HepG2 (cell line): ENCODE measurements at regions not wholly inside any gene's neighbourhood (a gene's known extent, or its start where the extent isn't known, plus 50 kb on each side); places are given as distances from the start of the nearest gene placed in this dataset.
A peak's percentile ranks its signal among the peaks of the same experiment; 100 is the strongest.

Experiments
- AHDC1 ChIP-seq: sonication (generic); formaldehyde crosslinking; IDR thresholded peaks from 2 replicates; pipeline ENCODE4 v1.5.1; 2020; ENCODE audit warnings: mild to moderate bottlenecking, missing genetic modification reagents, borderline replicate concordance
- FOXA1 ChIP-seq, 2 experiments: fragments of 450-650 bp in 1 of 2; sonication (generic) in 1 of 2; formaldehyde crosslinking in 1 of 2; IDR thresholded peaks; 2 replicates each; pipeline versions ENCODE4 v1.4.0 to v1.6.1; 2016 to 2020; ENCODE audit warnings: missing genetic modification reagents in 1 of 2
- FOXP4 ChIP-seq: sonication (generic); formaldehyde crosslinking; IDR thresholded peaks from 2 replicates; pipeline ENCODE4 v1.4.0; 2020; ENCODE audit warnings: missing genetic modification reagents
- HNF4A ChIP-seq: sonication (generic); formaldehyde crosslinking; IDR thresholded peaks from 2 replicates; pipeline ENCODE4 v1.4.0; 2020; ENCODE audit warnings: missing genetic modification reagents
- JDP2 ChIP-seq: sonication (generic); formaldehyde crosslinking; IDR thresholded peaks from 2 replicates; pipeline ENCODE4 v1.8.1; 2022; ENCODE audit warnings: missing genetic modification reagents, borderline replicate concordance
- NPAS2 ChIP-seq: sonication (generic); formaldehyde crosslinking; IDR thresholded peaks from 2 replicates; pipeline ENCODE4 v1.8.0; 2022; ENCODE audit warnings: mild to moderate bottlenecking, missing genetic modification reagents, borderline replicate concordance
- NR2C2 ChIP-seq: sonication (generic); formaldehyde crosslinking; IDR thresholded peaks from 2 replicates; pipeline ENCODE4 v1.4.0; 2020; ENCODE audit warnings: missing genetic modification reagents, mild to moderate bottlenecking, moderate library complexity, borderline replicate concordance
- NR2F2 ChIP-seq: IDR thresholded peaks from 2 replicates; pipeline ENCODE4 v1.6.1; 2012; ENCODE audit warnings: low read depth, inconsistent platforms, borderline replicate concordance
- TP53 ChIP-seq: sonication (generic); formaldehyde crosslinking; conservative IDR thresholded peaks from 2 replicates; pipeline ENCODE4 v1.4.0; 2020; ENCODE audit warnings: missing genetic modification reagents
- ZMAT5 ChIP-seq: sonication (generic); formaldehyde crosslinking; IDR thresholded peaks from 2 replicates; pipeline ENCODE4 v1.5.0; 2020; ENCODE audit warnings: mild to moderate bottlenecking, low read depth, missing genetic modification reagents, borderline replicate concordance
- ZNF446 ChIP-seq: sonication (generic); formaldehyde crosslinking; IDR thresholded peaks from 2 replicates; pipeline ENCODE4 v1.5.0; 2020; ENCODE audit warnings: mild to moderate bottlenecking, missing genetic modification reagents
- ZNF782 ChIP-seq: sonication (generic); formaldehyde crosslinking; IDR thresholded peaks from 2 replicates; pipeline ENCODE4 v1.4.0; 2020; ENCODE audit warnings: missing genetic modification reagents, mild to moderate bottlenecking, borderline replicate concordance
- TF ChIP-seq, protein P1 (sequence below): IDR thresholded peaks from 2 replicates; pipeline ENCODE4 v1.6.1; 2012; ENCODE audit warnings: low read length, improper control_type of control experiment
- TF ChIP-seq, protein P2 (sequence below): sonication (generic); formaldehyde crosslinking; IDR thresholded peaks from 2 replicates; pipeline ENCODE4 v1.5.1; 2020; ENCODE audit warnings: mild to moderate bottlenecking, missing genetic modification reagents, moderate library complexity
- TF ChIP-seq, protein P3 (sequence below): sonication (generic); formaldehyde crosslinking; IDR thresholded peaks from 2 replicates; pipeline ENCODE4 v1.8.0; 2022; ENCODE audit warnings: missing genetic modification reagents, mild to moderate bottlenecking, inconsistent platforms, borderline replicate concordance

DNA sequence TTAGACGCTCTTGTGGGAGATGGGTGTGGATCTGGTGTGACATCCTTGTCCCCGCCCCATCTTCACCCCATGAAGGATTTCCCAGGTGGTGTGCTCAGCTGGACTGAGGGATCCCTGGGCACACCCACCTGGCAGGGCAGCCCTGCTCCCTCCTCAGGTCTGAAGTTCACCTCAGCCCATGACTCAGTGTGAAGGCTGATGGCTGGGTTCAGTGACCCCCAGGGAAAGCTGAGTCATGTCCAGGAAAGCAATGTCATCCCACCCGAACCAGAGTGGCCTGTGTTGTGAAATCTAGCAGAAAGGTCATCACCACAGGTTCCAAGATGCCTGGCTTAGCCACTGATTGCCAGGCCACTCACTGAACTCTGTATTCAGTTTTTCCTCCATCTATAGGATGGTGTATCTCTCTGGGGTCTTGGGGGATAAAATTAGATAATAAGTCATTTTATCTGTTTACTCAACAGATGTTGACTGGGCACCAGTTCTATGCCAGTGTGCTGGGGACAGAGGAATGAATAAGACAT, 97.7 kb upstream of the JUN start (continued):
- TF ChIP-seq AHDC1 (CRISPR knock-in tag) (peak; percentile 95), FOXA1 (IDR thresholded peaks at IDR 0.05) (no peak), FOXA1 (CRISPR knock-in tag; IDR thresholded peaks at IDR 0.05) (peak; percentile 67), ZMAT5 (CRISPR knock-in tag) (no peak), JDP2 (CRISPR knock-in tag) (no peak; the same call in 1 of the 2 replicates), HNF4A (CRISPR knock-in tag) (peak; percentile 98), NPAS2 (no peak), ZNF446 (CRISPR knock-in tag) (no peak), ZNF782 (no peak), NR2C2 (peak; percentile 90), NR2F2 (peak; percentile 96), TP53 (CRISPR knock-in tag) (no peak), FOXP4 (CRISPR knock-in tag) (peak; percentile 78)
- TF ChIP-seq, protein P1, sequence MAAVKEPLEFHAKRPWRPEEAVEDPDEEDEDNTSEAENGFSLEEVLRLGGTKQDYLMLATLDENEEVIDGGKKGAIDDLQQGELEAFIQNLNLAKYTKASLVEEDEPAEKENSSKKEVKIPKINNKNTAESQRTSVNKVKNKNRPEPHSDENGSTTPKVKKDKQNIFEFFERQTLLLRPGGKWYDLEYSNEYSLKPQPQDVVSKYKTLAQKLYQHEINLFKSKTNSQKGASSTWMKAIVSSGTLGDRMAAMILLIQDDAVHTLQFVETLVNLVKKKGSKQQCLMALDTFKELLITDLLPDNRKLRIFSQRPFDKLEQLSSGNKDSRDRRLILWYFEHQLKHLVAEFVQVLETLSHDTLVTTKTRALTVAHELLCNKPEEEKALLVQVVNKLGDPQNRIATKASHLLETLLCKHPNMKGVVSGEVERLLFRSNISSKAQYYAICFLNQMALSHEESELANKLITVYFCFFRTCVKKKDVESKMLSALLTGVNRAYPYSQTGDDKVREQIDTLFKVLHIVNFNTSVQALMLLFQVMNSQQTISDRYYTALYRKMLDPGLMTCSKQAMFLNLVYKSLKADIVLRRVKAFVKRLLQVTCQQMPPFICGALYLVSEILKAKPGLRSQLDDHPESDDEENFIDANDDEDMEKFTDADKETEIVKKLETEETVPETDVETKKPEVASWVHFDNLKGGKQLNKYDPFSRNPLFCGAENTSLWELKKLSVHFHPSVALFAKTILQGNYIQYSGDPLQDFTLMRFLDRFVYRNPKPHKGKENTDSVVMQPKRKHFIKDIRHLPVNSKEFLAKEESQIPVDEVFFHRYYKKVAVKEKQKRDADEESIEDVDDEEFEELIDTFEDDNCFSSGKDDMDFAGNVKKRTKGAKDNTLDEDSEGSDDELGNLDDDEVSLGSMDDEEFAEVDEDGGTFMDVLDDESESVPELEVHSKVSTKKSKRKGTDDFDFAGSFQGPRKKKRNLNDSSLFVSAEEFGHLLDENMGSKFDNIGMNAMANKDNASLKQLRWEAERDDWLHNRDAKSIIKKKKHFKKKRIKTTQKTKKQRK = no peak
- TF ChIP-seq, protein P2, sequence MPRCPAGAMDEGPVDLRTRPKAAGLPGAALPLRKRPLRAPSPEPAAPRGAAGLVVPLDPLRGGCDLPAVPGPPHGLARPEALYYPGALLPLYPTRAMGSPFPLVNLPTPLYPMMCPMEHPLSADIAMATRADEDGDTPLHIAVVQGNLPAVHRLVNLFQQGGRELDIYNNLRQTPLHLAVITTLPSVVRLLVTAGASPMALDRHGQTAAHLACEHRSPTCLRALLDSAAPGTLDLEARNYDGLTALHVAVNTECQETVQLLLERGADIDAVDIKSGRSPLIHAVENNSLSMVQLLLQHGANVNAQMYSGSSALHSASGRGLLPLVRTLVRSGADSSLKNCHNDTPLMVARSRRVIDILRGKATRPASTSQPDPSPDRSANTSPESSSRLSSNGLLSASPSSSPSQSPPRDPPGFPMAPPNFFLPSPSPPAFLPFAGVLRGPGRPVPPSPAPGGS (CRISPR knock-in tag) = no peak
- TF ChIP-seq, protein P3, sequence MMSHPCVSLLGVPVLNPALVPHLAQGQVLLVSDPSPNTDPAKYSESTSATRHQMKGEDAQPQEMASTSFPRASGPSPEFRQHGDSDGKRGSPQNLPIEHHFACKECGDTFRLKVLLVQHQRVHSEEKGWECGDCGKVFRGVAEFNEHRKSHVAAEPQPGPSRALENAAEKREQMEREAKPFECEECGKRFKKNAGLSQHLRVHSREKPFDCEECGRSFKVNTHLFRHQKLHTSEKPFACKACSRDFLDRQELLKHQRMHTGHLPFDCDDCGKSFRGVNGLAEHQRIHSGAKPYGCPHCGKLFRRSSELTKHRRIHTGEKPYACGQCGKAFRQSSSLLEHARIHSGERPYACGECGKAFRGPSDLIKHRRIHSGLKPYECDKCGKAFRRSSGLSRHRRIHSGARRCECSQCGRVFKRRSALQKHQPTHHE = 0 out of 2 replicates have a peak, but pooled peaks have one; percentile 45
